HG03571 (cell line): ENCODE measurements at regions not wholly inside any gene's neighbourhood (a gene's known extent, or its start where the extent isn't known, plus 50 kb on each side); places are given as distances from the start of the nearest gene placed in this dataset.
"Not testable (repeated sequence)": the region's sequence is repeated elsewhere in the genome, so short reads cannot be mapped to it uniquely, and the experiment has no call there.

Experiments used
- ATAC-seq: cut with Tn5 transposase; IDR thresholded peaks from one replicate; pipeline ENCODE4 v1.9.1; 2021; ENCODE audit not compliant: unreplicated experiment

GRCh38 chr15:98263787-98264186 is 303.3 kb downstream of the ARRDC4 start:
- ATAC-seq = no peak

- ATAC-seq = no peak
Measured at GRCh38 chr15:98266295-98266694, 305.8 kb downstream of the ARRDC4 start.

DNA sequence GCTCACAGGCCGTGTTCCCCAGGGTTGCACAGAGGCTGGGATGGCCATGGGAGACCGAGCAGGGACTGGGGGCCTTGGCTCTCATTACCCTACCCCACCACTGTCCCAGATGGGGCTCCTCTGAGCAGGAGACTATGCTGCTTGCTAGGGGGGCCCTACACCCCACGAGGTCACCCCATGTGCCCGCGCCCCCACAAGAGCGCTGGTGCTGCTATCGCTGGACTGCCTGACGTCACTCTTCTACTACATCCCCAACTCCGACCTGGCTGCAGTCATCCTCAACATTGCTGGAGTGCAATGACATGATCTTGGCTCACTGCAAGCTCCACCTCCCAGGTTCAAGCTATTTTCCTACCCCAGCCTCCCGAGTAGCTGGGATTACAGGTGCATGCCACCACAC is 307.7 kb downstream of the ARRDC4 start:
- ATAC-seq = no peak

DNA sequence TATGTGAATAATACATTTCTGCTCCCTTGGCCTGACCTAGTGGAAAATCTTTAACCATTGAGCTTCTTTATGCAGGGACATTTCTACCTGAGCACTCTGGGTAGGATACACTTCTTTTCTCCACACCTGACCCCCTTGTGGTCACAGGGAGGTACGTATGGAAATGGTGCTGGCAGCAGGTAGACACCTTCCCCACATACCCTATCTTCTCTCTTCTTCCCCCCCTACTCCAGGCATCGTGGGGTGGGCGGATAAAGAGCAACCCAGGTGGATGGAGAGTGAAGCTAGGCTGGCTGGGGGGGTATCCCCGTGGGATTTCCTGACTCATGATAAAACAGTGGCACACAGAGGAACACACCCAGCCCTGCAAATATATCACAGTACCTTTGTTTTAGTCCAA is 312.1 kb downstream of the ARRDC4 start:
- no peak for ATAC-seq

- no peak for ATAC-seq
Measured at GRCh38 chr15:98276018-98276417, 315.5 kb downstream of the ARRDC4 start.

DNA sequence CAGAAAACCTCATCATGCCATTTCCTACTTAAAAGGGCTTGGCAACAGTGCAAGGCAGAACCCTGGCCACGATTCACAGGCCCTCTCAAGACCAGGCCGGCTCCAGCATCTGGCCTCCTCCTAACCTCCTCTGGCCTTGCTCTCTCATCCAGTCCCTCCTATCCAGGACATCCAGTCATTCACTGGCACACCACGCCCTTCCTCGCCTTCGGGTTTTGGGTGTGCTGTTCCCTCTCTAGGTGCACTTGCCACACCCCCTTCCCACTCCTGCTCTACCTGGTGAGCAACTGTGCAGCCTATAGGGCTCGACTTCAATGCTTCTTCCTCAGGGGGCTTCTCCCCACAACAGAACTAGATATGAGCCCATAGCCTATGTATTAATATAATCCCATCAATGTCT is 317.1 kb downstream of the ARRDC4 start:
- ATAC-seq = no peak

DNA sequence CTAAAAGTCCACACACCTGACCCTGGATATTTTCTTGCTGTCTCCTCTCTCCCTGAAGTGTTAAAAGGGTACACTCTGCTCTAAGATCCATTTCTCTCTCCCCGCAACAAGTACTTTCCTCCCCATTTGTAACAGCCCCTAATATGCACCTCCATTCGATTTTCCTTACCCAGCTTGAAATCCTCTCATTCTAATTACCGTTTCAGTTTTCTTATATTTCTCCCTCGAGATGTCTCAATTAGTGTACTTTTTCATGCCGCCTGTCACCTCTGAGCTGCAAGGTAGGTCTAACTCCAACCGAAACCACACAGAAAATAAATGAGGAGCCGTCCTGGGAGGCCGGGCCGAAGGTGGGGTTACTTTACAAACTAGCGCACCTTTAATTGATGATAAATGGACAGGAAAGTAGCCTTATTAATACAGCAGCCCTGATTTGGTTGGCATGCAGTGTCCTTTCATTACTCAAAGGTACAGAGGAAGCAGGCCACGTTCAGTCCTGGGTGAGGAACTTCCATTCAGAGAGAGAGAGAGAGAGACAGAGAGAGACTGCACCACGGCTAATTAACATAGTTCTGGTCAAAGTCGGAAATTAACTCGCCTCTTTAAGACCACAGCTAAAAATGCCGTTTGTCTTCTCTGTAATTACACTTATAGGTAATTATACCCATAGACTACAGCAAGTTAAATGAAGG is 319.9 kb downstream of the ARRDC4 start:
- no peak for ATAC-seq

DNA sequence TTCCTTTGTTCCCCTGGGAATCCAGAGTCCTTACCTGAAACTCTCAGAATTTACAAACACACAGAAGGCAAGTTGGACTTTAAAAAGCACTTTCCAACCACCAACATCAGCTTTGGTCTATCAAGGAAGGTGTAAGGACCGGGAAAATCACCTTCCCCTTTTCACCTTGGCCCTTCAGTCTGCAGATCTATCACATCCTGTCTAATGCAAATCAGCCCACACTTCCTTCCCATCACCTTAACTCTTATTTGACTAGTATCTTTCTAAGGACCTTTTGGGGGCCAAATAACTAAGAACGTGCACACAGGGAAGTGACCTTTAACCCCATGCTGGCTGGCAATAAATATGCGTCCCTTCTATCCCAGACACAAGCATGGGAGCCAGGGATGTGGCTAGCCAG is 320.6 kb downstream of the ARRDC4 start:
- no peak for ATAC-seq

DNA sequence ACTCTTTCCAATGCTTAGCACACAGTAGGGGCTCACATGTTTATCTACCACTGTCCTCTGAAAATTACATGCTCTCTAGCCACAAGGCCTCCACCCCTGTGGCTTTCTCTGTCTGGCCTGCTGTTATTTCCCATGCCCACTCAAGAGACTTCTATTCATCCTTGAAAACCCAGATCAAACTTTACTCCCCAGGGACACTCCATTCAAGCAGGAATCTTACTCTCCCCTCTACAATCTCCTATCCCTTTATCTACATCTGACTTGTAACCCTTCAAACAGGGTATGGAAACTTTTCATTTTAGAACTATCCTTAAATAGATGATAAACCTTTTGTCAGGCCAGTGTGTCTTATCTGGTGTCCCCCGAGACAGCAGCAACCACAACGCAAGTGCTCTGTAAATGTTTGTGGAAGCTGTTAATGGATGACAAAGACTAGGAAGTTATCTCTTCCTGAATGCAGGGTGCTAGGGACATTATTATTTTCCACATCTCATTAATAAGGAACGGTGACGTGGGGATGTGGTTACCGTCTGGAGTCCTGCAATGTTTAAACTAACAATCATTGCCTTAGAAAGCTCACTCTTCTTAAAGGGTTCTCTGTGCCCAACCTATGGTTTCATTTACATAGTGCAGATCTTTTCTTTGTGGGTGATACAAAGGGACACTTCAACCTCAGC is 322.3 kb downstream of the ARRDC4 start:
- ATAC-seq = no peak

DNA sequence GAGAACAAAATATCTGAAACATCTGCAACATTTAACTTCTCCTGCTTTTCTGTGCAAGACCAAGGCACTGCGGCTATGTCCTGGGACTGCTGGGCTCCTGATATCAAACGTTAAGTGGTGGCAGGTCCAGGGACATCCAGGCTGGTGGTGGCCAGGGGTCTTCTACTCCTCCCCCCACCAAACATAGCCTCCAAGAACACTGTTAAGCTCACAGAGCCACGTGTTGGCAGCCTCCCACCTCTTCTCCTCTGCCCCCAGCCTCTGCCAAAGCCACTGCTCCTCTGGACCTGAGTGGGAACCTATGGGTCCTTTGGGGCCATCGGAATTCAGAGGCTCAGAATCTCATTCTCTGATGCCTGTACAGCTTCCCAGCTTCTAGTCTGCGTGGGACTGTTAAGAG is 325.7 kb downstream of the ARRDC4 start:
- no peak for ATAC-seq

GRCh38 chr15:98286831-98287230 is 326.3 kb downstream of the ARRDC4 start:
- ATAC-seq = no peak

DNA sequence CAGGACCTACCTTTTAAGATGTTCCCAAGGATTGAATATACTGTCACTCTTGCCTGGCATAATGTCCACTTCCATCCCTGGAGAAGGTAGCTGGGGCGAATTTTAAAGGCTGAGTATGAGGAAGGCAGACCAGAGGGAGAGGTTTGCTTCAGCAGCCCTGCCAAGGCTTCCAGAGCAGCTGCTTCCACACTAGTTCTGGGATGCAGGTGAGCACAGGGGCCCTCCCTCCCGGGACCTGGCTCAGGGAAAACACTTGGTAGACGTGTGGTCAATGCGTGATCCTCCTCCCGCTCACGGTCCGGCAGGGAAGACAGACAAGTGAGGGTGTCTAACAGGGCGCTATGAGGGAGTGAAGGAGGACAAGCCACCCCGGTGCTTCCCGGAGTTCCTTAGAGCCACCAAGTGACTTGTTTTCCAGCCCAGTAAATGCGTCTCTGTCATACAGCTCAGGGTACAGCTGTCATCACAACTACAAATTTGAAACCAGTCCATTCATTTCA is 327.6 kb downstream of the ARRDC4 start:
- ATAC-seq = no peak

GRCh38 chr15:98289747-98290146 is 329.2 kb downstream of the ARRDC4 start:
- no peak for ATAC-seq

- peak; percentile 49 for ATAC-seq
Measured at GRCh38 chr15:98292442-98293240, 332.1 kb downstream of the ARRDC4 start.

DNA sequence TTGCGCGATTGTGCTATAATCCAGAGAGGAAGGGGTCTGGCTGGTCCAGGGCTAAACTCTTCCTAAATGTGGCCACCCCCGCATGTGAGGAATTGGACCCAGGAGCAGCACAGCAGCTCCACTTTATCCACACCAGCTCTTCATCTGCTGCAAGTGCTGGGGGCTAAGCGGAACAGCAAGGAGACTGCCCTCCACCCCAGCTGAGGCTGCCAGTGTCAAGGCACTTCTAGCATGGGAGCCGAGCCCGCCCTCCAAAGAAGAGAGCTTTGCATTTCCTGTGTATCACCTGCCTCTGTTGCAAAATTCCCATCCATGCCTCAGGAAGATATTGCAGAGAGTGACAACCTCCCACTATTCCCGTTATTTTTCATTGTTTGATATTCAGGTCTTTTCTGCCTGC is 333.6 kb downstream of the ARRDC4 start:
- no peak for ATAC-seq

GRCh38 chr15:98295101-98295759 is 334.7 kb downstream of the ARRDC4 start:
- ATAC-seq = not testable (repeated sequence)

DNA sequence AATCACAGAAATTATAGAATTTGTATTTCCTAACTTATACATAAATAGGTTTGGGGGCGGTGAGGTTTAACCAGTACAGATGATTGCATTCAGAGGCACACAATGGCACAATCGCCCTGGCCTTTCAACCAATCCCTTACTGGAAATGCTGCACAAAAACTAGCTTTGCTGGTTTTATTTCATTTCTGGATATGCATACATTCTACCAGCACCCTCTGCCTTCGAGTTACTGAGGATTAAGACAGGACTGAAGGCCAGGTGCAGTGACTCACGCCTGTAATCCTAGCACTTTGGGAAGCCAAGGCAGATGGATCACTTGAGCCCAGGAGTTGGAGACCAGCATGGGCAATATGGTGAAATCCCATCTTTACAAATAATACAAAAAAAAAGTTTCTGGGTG is 336.1 kb downstream of the ARRDC4 start:
- ATAC-seq = no peak

GRCh38 chr15:98304371-98304770 is 343.9 kb downstream of the ARRDC4 start:
- no peak for ATAC-seq

DNA sequence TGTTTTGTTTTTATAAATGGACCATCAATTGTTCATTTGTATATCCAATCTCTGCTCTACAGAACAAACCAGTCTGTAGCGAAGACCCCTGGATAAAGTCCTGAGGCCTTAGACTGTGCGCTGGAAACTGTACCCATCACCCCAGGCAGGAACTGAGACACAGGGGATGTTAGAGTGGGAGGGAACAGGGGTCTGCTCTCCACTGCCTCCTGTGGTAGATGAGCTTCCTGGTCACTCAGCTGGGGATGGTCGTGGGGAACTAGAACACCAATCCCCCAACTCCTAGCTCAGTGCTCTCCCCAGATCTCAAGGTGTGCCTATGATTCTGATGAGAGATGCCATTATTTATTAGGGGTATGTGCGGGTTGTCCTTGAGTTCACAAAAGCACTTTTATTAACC is 340.2 kb upstream of the IGF1R start:
- no peak for ATAC-seq

DNA sequence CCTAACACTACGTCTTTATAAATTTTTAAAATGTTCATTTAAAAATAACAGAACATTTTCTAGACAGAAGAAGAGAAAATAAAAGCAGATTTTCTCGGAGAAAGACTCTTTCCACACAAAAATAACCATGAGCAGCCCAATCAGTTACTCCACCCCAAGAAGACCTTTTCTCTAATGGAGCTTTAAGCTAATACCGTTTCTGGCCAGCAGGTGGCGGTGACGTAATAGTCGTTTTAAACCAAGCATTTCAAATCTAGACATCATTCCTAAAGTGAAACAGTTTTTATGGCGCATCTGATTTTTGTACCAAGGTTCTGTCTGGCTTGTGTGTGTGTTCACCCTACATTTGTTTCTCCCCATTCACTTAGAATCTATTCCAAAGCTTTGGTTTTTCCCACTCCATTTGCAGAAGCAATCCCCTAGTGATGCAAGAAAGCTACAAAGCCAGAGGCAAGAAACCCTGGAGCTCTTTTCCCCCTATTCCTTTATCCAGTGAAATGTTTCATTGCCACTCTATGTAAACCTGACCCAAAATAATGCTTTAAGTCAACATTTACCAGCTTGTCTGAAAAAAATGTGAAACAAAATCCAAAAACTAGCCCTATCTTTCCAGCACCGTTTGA is 336.7 kb upstream of the IGF1R start:
- no peak for ATAC-seq

- no peak for ATAC-seq
Measured at GRCh38 chr15:98312913-98313312, 335.4 kb upstream of the IGF1R start.
